HG03432 (cell line): ENCODE measurements at regions not wholly inside any gene's neighbourhood (a gene's known extent, or its start where the extent isn't known, plus 50 kb on each side); places are given as distances from the start of the nearest gene placed in this dataset.

Experiments
- ATAC-seq: cut with Tn5 transposase; IDR thresholded peaks from one replicate; pipeline ENCODE4 v1.9.1; 2021; ENCODE audit warnings: mild to moderate bottlenecking, moderate library complexity; ENCODE audit not compliant: unreplicated experiment

DNA sequence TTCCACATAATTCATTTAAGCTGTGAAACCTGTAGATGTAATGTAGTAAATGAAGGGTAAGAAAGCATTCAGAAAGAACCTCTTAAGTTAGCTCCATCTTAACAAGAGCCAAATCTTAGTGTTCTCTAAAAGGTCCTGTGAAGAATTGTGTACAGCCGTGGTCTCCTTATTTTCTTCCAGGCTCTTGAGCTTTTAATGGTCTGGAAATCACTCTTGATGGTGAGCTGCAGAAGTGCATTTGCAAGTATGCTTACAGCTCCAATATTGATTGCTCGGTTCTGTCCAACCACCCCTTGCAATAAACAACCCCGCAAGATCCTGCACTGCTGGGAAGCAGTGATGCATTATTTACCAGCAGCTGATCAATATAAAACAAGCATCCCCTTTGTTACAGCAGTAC is 690.8 kb upstream of the FZD8 start:
- no peak for ATAC-seq

DNA sequence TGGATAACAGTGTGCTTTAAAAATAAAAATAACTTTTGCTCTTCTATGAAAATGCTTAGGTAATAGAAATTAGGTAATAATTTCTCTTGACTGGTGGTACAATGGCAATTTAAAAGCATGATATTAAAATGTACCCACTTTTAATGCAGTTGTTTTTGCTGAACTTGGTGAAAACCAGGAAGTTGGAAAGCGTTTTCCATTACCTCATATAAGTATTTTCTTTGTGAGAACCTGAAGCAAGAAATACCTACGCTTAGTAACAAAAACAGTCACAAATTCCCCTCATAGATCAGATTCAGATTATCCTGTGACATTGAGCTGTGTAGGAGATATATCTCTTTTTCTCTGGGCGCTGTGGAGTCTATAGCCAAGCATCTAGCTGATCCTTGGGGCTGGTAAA is 689.0 kb upstream of the FZD8 start:
- ATAC-seq, result no peak

DNA sequence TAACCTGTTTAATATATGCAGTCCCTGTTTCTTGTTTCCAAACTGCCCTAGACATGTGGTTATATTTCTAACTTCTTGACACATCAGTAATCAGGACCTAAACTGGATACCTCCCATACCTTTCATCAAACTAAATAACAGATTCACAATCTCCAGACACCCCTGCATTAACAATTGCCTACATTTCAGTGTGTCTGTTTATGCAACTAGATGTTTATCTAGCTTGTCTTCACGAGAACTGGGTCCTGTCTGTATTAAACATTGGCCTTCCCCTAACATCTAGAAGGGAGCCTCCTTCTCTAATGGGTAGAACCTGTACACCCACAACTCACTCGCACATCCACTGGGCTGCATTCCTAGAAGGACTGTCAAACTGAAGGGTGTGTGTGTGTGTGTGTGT is 683.7 kb upstream of the FZD8 start:
- ATAC-seq, result no peak

- ATAC-seq, result no peak
Measured at GRCh38 chr10:36324831-36325230, 682.7 kb upstream of the FZD8 start.

DNA sequence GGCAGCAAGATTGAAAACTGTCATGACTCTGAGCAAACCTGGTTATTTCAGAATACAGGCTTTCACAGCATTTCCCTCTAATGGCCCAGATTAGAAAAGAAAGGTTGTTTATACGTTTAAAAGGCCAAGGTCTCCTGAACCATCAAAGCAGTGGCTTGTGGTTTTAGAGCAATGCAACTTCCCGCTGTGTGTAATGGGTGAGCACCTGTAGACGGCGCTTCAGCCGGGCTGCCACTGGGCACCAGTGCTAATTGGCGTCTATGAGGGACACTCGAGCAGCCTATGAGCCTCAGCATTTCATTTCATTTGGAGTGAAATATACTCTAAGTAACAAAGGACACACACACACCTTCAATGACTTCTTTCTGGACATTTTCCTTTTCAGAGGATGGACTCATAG is 671.0 kb upstream of the FZD8 start:
- ATAC-seq, result no peak

GRCh38 chr10:36303896-36304295 is 661.8 kb upstream of the FZD8 start:
- no peak for ATAC-seq

- no peak for ATAC-seq
Measured at GRCh38 chr10:36302086-36302485, 660.0 kb upstream of the FZD8 start.

GRCh38 chr10:36301539-36301938 is 659.4 kb upstream of the FZD8 start:
- no peak for ATAC-seq

DNA sequence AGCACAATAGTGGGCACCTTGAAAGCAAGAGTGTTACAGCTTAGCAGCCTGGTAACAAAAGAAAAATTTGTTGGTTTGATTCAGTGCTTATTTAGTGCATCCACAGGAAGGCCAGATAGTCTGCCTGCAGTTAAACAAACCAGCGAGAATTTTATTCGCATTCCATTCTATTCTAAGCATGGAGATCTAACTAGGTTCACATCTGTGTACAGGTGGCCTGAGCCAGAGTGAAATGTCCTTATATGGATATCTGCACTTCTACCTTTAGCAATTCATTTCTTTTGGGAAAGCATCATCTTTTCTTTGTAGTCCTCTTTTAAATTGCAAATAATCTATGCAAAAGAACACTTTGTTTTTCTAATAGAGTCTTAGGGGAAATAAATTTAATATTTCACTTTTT is 659.0 kb upstream of the FZD8 start:
- no peak for ATAC-seq

DNA sequence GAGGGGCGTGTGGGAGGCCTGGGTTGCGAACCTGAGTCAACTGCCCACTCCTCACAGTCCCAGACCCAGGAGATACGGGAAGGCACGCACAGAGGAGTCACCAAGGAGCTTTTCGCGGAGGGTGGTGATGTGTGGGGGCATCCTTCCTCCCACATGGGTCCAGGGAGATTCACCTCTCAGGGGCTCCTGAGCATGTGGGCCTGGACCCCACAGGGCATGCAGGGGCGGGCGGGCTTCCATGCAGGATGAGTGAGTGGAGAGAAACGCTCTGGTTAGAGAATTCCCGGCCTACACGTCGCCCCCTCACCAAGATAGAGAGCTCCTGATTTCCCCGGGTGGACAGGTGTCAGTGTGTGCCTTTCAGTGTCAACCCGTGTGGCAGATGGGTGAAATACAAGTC is 641.7 kb upstream of the FZD8 start:
- ATAC-seq, result no peak

- no peak for ATAC-seq
Measured at GRCh38 chr10:36281831-36282331, 639.8 kb upstream of the FZD8 start.

DNA sequence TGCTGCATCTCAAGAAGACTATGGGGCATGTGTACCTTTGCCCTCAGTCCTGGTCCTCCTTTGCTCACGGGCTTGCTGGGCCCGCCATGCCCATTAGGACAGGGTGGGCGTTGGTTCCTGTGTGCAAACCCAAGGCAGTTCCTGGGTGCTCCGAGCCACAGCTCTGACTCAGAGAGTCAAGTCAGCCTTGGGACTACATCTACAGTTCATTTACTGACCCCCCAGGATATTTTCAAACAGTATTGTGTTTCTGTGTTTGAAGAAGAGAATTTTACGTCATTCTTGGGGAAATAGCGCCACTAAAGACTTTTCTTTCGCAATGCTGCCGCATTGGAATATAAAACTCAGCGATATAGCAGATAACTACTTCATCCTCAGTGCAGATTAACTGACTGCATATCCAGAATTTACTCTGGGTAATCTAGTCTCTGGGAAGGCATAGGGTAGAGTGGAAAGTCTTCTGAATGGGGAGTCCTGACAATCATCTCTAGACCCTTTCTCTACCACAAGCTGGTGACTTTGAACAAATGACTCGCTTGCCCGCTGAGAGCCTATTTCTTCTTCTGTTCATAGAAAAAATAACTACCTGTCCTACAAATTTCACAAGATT is 638.9 kb upstream of the FZD8 start:
- no peak for ATAC-seq

DNA sequence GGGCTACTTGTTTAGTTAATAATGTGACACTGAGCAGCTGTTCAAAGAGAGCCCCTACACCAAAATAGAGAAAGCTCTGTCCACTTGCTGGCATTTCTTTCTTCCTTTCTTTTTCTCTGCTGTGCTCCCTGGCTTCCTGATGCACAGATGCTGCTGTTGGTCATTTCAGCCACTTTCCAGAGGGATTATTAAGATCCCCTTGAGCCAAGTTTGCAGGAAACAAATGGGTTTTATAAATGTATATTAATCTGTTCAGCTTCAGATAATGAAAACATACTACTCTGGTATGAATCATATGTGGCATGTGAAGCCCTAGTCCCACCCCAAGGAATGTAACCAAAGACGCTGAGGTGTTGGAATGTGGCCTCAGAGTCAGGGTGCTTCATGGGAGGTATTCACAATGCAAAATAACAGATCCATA is 638.2 kb upstream of the FZD8 start:
- no peak for ATAC-seq

DNA sequence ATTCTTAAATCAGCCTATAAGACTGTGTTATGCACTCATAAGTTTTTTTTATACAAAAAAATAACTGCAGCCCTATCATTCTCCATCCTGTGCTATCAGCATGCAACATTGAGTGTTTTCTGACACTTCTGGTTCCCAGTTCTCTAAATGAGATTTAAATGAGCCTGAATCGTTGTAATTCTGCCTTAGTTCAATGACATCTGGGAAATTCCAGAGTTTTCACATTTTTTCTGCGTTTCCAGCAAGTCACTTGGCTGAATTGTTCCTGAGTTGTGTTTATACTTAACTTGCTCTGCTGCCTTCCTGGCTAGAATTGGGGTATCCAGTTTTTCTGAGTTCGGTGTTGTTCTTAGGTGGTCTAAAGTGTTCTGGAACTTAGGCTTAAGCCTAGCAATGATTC is 636.1 kb upstream of the FZD8 start:
- no peak for ATAC-seq

GRCh38 chr10:36277459-36277858 is 635.4 kb upstream of the FZD8 start:
- ATAC-seq, result no peak

DNA sequence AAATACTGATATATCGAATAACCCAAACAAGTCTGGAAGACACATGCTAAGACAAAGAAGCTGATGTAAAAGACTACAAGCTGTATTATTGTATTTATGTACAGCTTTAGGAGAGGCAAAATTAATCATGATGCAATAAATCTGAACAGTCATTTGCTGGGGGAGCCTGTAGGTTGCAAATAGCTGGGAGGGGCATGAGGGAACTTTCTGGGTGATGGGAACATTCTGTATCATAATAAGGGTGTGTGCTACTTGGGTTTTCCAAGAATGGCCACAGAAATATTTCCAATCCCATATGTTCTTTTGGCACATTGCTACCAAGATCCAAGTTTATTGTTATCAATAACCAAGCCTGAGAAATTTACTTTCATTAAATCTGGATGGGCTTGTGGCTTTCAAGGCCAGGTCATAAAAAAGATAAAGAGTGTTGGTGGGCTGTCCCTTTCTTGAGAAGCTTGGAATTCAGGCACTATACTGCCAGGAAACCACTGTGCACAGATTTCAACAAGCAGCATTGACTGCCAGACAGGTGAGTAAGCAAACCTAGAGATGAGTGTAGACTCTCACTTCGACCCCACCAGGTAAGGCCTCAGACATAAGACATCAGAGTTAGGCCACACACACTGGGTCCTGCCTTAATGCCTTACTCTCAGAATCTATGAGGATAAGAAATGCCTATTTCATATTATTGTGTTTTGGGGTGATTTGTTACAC is 629.7 kb upstream of the FZD8 start:
- ATAC-seq, result no peak

DNA sequence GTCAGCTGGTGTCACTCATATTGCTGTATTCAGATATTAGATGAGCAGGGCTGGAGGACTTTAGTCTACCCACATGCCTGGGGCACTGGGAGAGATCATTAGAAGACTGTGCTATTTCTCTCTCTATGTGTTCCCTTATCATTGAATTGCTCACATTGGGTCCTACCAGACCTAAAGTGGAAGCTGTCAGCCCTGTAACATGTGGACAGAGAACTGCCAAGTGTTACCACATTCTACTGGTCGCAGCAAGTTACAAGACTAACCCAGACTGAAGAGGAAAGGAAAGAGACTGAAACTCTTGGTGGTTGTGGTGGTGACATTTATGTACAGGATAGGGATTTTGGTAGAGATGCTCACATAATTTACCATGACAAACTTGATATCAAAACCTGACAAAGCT is 627.1 kb upstream of the FZD8 start:
- ATAC-seq, result no peak

DNA sequence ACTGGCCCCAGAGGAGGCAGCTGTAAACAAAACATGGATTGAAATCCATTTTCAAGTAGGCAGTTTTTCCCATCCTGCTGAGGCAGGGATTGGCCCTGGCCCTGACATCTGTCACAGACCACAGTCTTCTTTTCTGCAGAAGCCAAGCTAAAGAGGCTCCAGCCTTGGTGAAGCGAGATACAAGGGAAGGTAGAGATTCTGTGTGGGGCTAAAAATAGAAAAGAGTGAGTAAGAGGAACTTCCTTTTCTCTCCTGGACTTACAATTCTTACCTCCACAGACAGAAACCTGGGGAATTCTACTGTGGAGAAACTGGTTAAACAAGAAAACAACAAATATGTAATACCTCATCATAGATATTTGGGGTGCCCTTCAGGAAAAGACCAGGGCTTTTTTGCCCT is 624.8 kb upstream of the FZD8 start:
- ATAC-seq, result no peak

DNA sequence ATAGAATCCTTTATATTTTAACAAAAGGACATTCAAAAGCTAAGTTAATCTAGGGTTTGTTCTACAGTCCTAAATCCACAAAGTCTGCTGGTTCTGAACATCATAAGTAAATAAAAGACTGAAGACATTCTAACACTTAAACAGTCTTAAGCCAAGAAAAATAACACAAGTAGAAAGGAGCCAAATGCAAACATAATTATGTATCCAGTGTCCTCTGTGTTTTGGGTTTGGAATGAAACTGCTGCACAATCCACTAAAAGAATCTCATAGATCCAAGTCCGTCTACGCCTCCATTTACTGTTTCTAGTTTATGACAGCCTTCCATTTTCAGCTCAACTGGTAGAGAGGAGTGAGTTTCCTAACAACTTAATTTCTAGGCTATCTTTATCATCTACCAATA is 623.6 kb upstream of the FZD8 start:
- no peak for ATAC-seq

DNA sequence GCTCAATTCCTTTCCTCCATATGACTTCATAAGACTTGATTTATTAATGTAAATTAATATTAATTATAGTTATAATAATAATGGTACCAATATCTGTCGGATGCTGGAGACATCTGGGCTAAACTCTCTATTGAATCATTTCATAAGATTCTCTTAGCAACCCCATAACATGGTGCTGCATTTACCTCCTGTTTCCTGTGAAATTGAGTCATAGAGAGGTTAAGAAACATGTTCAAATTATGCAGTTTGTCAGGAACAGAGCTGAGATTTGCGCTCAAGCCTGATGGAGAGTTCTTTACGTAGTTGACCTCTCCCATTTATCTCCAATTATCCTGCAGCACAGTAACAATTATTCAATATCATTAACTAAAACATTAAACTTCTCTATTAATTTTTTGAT is 621.8 kb upstream of the FZD8 start:
- no peak for ATAC-seq

DNA sequence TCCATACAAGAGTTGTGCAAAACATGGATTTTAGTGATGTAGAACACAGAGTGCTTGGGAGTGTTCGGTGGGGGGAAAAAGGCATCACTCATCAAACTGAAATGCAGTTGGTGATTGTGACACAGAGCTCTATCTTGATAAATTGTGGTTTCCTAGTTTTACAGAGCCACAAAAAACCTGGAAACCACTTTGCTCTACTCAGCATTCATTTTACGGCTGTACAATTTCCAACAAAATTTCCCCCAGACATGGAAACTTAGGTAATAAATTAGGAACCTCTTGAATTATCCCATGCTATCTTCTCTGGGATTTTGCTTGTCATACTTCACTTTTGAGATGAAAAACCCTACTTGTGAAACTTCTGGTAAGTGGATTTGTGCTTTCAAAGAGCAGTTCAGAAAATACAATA is 614.9 kb upstream of the FZD8 start:
- no peak for ATAC-seq

- no peak for ATAC-seq
Measured at GRCh38 chr10:36256166-36256565, 614.1 kb upstream of the FZD8 start.

- no peak for ATAC-seq
Measured at GRCh38 chr10:36254199-36254598, 612.1 kb upstream of the FZD8 start.
